ENCODE measurements at regions not wholly inside any gene's neighbourhood (a gene's known extent, or its start where the extent isn't known, plus 50 kb on each side); places are given as distances from the start of the nearest gene placed in this dataset.

DNA sequence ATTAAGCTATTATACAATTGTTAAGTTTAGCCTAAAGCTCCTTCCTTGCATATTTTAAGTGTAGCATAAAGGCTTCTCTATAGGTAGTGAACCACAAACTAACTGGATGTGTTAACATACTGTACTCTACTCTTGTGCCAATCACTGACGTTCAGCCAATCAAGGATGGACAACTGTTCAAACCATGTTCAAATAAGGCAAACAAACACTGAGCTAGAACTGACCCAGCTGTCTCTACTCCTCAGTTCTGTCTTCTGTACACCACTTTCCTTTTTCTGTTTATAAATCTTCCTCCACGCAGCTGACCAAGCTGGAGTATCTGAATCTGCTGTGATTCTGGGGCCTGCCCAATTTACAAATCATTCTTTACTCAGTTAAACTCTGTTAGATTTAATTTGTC is 188.7 kb upstream of the MBL2 start:
- intact Hi-C loops (cut with DNase I; ENCODE audit: low total_unique reads), result no loop called here
- TF ChIP-seq, protein P1, sequence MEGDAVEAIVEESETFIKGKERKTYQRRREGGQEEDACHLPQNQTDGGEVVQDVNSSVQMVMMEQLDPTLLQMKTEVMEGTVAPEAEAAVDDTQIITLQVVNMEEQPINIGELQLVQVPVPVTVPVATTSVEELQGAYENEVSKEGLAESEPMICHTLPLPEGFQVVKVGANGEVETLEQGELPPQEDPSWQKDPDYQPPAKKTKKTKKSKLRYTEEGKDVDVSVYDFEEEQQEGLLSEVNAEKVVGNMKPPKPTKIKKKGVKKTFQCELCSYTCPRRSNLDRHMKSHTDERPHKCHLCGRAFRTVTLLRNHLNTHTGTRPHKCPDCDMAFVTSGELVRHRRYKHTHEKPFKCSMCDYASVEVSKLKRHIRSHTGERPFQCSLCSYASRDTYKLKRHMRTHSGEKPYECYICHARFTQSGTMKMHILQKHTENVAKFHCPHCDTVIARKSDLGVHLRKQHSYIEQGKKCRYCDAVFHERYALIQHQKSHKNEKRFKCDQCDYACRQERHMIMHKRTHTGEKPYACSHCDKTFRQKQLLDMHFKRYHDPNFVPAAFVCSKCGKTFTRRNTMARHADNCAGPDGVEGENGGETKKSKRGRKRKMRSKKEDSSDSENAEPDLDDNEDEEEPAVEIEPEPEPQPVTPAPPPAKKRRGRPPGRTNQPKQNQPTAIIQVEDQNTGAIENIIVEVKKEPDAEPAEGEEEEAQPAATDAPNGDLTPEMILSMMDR (IDR thresholded peaks at IDR 0.05), result no peak
- TF ChIP-seq POLR2A (IDR thresholded peaks at IDR 0.05), result no peak
- DNase-seq (ENCODE audit: low spot score in 2 of 2), result no peak
- 65 to 69% methylated on average over 2 of the region's 2 CpGs for whole genome bisulfite sequencing, 2 donors
- H3K4me3 ChIP-seq (ENCODE audit: low read depth, poor library complexity, severe bottlenecking), result no peak overlapping the region

DNA sequence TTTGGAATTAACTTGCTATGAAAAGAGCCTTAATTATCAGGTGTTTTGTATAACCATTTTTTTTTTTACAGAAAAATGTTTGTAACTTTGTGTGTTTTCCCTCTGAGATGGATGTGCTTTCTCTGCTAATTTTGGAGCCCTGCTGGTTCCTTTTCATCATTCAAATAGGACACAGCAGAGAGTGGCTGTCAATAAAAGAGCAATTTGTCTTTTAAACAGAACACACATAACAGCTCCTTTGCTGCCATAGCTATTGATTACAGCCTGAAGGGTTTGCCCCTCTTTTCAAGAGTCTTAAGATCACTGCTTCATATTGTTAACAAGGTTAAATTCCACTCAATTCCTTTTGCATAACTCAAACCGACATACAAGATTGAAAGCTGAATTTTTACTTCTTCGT is 187.2 kb upstream of the MBL2 start:
- TF ChIP-seq, protein P1 (IDR thresholded peaks at IDR 0.05), result no peak
- no peak for TF ChIP-seq POLR2A (IDR thresholded peaks at IDR 0.05)
- no peak for DNase-seq (ENCODE audit: low spot score in 2 of 2)
- no peak overlapping the region for H3K4me3 ChIP-seq (ENCODE audit: low read depth, poor library complexity, severe bottlenecking)
- 70 to 86% methylated on average over 2 of the region's 2 CpGs for WGBS, 2 donors
- intact Hi-C loops (cut with DNase I; ENCODE audit: low total_unique reads), result no loop called here

DNA sequence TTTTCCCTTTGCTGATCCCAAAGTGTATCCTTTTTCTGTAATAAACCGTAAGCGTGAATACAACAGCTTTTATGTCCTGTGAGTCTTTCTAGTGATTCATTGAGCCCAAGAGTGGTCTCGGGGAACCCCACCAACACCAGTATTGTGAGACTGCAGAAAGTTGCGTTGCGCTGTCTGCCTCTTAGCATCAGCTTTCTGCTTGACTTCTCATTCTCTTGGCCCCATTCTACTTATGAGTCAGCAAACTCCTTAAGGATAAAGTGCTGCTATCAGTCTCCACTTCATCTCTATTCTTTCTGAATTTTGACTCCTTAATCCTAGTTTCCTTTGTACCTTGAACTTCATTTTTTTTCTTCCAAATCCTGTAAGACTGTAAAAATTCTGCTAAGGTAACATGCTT is 184.3 kb upstream of the MBL2 start:
- intact Hi-C loops (cut with DNase I; ENCODE audit: low total_unique reads), result no loop called here
- H3K4me3 ChIP-seq (ENCODE audit: low read depth, poor library complexity, severe bottlenecking), result no peak overlapping the region
- TF ChIP-seq POLR2A (IDR thresholded peaks at IDR 0.05), result no peak
- TF ChIP-seq, protein P1 (IDR thresholded peaks at IDR 0.05), result no peak
- 83 to 87% methylated on average over 5 of the region's 5 CpGs for WGBS, 2 donors
- DNase-seq (ENCODE audit: low spot score in 2 of 2), result no peak

DNA sequence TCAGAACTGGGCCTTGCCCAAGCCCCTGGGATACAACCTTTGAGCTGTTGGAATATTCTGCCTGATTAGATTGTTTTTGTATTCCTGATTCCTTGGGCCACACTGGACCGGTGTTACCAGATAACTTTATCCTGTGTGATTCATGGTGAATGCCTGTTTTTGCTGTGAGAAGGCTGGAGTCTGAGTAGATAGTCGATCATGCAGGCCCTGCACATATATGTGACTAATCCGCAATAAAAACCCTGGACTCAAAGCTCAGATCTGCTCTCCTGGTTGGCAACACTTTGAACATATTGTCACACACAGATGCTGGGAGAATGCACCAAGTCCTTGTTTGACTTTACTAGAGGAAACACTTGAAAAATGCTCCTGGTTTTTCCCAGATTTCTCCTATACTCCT is 183.9 kb upstream of the MBL2 start:
- intact Hi-C loops (cut with DNase I; ENCODE audit: low total_unique reads), result no loop called here
- H3K4me3 ChIP-seq (ENCODE audit: low read depth, poor library complexity, severe bottlenecking), result no peak overlapping the region
- TF ChIP-seq POLR2A (IDR thresholded peaks at IDR 0.05), result no peak
- 62 to 86% methylated on average over 3 of the region's 3 CpGs for WGBS, 2 donors
- DNase-seq (ENCODE audit: low spot score in 2 of 2), result no peak

DNA sequence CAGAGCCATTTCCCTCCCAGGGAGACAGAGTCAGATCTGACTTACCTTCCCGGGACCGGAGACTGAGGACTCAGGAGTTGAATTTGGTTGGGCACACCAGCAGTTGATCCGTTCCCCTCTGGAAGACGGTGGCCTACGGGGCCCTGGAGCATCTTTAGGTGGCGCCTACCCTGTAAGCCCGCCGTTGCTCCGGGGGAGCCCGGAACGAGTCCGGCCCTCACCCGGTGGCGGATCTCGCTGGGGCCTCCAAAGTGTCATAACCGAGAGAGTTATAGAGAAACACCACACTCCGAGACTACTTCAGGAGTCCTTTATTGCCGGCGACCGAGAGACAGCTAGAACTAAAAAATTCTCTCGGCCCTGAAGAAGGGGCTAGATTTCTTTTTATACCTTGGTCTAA is 182.8 kb upstream of the MBL2 start:
- TF ChIP-seq POLR2A (IDR thresholded peaks at IDR 0.05), result no peak
- TF ChIP-seq, protein P1 (IDR thresholded peaks at IDR 0.05), result no peak
- intact Hi-C loops (cut with DNase I; ENCODE audit: low total_unique reads), result no loop called here
- 96 to 97% methylated on average over 20 to 21 of the region's 21 CpGs for WGBS, 2 donors
- DNase-seq (ENCODE audit: low spot score in 2 of 2), result no peak
- no peak overlapping the region for H3K4me3 ChIP-seq (ENCODE audit: low read depth, poor library complexity, severe bottlenecking)

DNA sequence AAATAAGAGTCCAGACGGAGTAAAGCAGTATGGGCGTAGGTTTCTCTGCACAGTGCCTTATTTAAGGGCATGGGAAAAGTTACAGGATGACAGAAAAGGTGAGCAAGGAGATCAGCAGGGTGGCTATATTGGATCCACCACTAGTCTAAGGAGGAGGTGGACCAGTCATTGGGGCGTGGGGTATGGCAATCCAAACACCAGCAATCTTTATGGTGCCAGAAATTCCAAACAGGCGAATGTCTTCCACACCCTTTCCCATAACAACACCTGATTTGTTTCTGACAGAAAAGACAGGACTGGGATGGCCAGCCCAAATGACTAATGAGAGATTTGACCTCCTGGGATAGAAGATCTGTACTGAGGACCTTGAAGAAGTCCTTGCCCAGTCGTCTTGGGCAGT is 181.8 kb upstream of the MBL2 start:
- WGBS, 2 donors, result 84% methylated on average over 5 of the region's 5 CpGs

More for the DNA sequence above, 181.8 kb upstream of the MBL2 start:
- H3K4me3 ChIP-seq (ENCODE audit: low read depth, poor library complexity, severe bottlenecking), result no peak overlapping the region
- intact Hi-C loops (cut with DNase I; ENCODE audit: low total_unique reads), result no loop called here
- no peak for TF ChIP-seq POLR2A (IDR thresholded peaks at IDR 0.05)
- TF ChIP-seq, protein P1 (IDR thresholded peaks at IDR 0.05), result no peak
- DNase-seq (ENCODE audit: low spot score in 2 of 2), result no peak
